ENCODE measurements at regions not wholly inside any gene's neighbourhood (a gene's known extent, or its start where the extent isn't known, plus 50 kb on each side); places are given as distances from the start of the nearest gene placed in this dataset.

DNA sequence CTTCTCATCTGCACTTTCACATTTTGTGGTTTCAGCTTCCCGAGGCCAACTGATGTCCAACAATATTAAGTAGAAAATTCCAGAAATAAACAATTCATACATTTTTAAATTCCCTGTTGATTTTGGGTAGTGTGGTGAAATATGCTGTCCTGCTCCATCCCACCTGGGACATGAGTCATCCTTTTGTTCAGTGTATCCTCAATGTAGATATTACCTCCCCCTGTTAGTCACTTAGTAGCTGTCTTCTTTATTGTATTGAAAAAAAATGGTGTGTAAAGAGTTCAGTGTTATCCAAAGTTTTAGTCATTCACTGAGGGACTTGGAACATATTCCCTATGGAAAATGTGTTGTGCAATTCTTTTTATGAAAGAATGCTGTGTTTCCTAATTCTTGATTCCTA is 348.1 kb downstream of the SOCS6 start:
- no peak for TF ChIP-seq EP300 (IDR thresholded peaks at IDR 0.05)
- TF ChIP-seq, protein P1, sequence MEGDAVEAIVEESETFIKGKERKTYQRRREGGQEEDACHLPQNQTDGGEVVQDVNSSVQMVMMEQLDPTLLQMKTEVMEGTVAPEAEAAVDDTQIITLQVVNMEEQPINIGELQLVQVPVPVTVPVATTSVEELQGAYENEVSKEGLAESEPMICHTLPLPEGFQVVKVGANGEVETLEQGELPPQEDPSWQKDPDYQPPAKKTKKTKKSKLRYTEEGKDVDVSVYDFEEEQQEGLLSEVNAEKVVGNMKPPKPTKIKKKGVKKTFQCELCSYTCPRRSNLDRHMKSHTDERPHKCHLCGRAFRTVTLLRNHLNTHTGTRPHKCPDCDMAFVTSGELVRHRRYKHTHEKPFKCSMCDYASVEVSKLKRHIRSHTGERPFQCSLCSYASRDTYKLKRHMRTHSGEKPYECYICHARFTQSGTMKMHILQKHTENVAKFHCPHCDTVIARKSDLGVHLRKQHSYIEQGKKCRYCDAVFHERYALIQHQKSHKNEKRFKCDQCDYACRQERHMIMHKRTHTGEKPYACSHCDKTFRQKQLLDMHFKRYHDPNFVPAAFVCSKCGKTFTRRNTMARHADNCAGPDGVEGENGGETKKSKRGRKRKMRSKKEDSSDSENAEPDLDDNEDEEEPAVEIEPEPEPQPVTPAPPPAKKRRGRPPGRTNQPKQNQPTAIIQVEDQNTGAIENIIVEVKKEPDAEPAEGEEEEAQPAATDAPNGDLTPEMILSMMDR (IDR thresholded peaks at IDR 0.05): no peak
- TF ChIP-seq POLR2A (IDR thresholded peaks at IDR 0.05): no peak

All from tibial nerve (tissue), 4 donors.